Fibroblast of lung (primary cell): ENCODE measurements at regions not wholly inside any gene's neighbourhood (a gene's known extent, or its start where the extent isn't known, plus 50 kb on each side); places are given as distances from the start of the nearest gene placed in this dataset.

Experiments
- DNase-seq, 2 donors: peaks; one replicate each; pipeline versions ENCODE4 v3.0.0 to v3.0.0-alpha.2; 2010; ENCODE audit warnings: low read depth in 2 of 2
- H2AFZ ChIP-seq: 2 replicates; pipeline ENCODE4 v1.5.1; 2012; ENCODE audit warnings: low read length, control low read depth, inconsistent platforms
- H3K27ac ChIP-seq: 2 replicates; pipeline ENCODE4 v1.5.1; 2011; ENCODE audit warnings: low read length, control low read depth; ENCODE audit not compliant: insufficient read depth
- H3K27me3 ChIP-seq: 2 replicates; pipeline ENCODE4 v1.5.1; 2011; ENCODE audit warnings: mild to moderate bottlenecking, low read length; ENCODE audit not compliant: control insufficient read depth, insufficient read depth
- H3K36me3 ChIP-seq: 2 replicates; pipeline ENCODE4 v1.5.1; 2011; ENCODE audit warnings: low read length; ENCODE audit not compliant: control insufficient read depth, insufficient read depth
- H3K4me1 ChIP-seq: 2 replicates; pipeline ENCODE4 v1.5.1; 2011; ENCODE audit warnings: low read length; ENCODE audit not compliant: control insufficient read depth, insufficient read depth; ENCODE audit errors: extremely low read depth
- H3K4me2 ChIP-seq: 2 replicates; pipeline ENCODE4 v1.5.1; 2011; ENCODE audit warnings: low read length, control low read depth; ENCODE audit not compliant: insufficient read depth; ENCODE audit errors: extremely low read depth
- H3K4me3 ChIP-seq, 4 experiments: fragments of 200-600 bp in 1 of 4; sonication (generic) in 1 of 4; replicated peaks in 1 of 4; 2 replicates each; pipeline ENCODE4 v1.5.1; 2011 to 2016; ENCODE audit warnings: low read length in 4 of 4, low read depth in 3 of 4, mild to moderate bottlenecking in 3 of 4, control low read depth in 2 of 4, inconsistent platforms in 1 of 4, mixed read lengths in 1 of 4; ENCODE audit not compliant: insufficient read depth in 1 of 4; ENCODE audit errors: control extremely low read depth in 1 of 4
- H3K79me2 ChIP-seq: 2 replicates; pipeline ENCODE4 v1.5.1; 2012; ENCODE audit warnings: mild to moderate bottlenecking, low read length, inconsistent platforms; ENCODE audit not compliant: control insufficient read depth, insufficient read depth
- H3K9ac ChIP-seq: 2 replicates; pipeline ENCODE4 v1.5.1; 2011; ENCODE audit warnings: mild to moderate bottlenecking, low read length, control low read depth; ENCODE audit not compliant: insufficient read depth
- H3K9me3 ChIP-seq: 2 replicates; pipeline ENCODE4 v1.5.1; 2012; ENCODE audit warnings: low read depth, low read length; ENCODE audit not compliant: control insufficient read depth, insufficient read depth
- H4K20me1 ChIP-seq: 2 replicates; pipeline ENCODE4 v1.5.1; 2011; ENCODE audit warnings: low read length; ENCODE audit not compliant: control insufficient read depth, insufficient read depth; ENCODE audit errors: extremely low read depth
- CTCF ChIP-seq, 2 donors: IDR thresholded peaks in 1 of 2; conservative IDR thresholded peaks in 1 of 2; 1 replicate in 1 of 2; 2 replicates in 1 of 2; pipeline ENCODE4 v1.5.1; 2011 to 2012; ENCODE audit warnings: low read length in 2 of 2, control low read depth in 1 of 2, inconsistent platforms in 1 of 2, low read depth in 1 of 2, mild to moderate bottlenecking in 1 of 2
- EZH2 ChIP-seq: IDR thresholded peaks from 2 replicates; pipeline ENCODE4 v1.5.1; 2012; ENCODE audit warnings: low read length, control low read depth, mild to moderate bottlenecking; ENCODE audit errors: missing control alignments

- no peaks in the 10 kb centered on the region for H4K20me1 ChIP-seq
- H3K9me3 ChIP-seq, result no peaks in the 10 kb centered on the region
- no peak for DNase-seq
- no peaks in the 10 kb centered on the region for H3K4me1 ChIP-seq
- no peak overlapping the region for H3K9ac ChIP-seq
- TF ChIP-seq EZH2 (no peak), CTCF (conservative IDR thresholded peaks at IDR 0.05 in 1 of 2, IDR thresholded peaks at IDR 0.05 in 1 of 2; ENCODE audit: low read depth in 1 of 2, low read length in 2 of 2) (no peak)
- no peak overlapping the region for H3K27ac ChIP-seq
- no peak overlapping the region for H2AFZ ChIP-seq
- H3K79me2 ChIP-seq, result no peaks in the 10 kb centered on the region
- H3K36me3 ChIP-seq, result no peaks in the 10 kb centered on the region
- no peak overlapping the region for H3K4me2 ChIP-seq
- no peaks in the 10 kb centered on the region for H3K27me3 ChIP-seq
- H3K4me3 ChIP-seq, result no peak overlapping the region
These were observed 94.8 kb downstream of the MYCN start for GRCh38 chr2:16034975-16035746.

GRCh38 chr2:16034151-16034974, 94.0 kb downstream of the MYCN start:
- Histone ChIP-seq H3K27me3 (no peaks in the 10 kb centered on the region), H3K9me3 (no peaks in the 10 kb centered on the region), H2AFZ (no peak overlapping the region), H3K79me2 (no peaks in the 10 kb centered on the region), H3K27ac (no peak overlapping the region), H3K4me3 (no peak overlapping the region), H3K4me2 (no peak overlapping the region), H3K9ac (no peak overlapping the region), H4K20me1 (no peaks in the 10 kb centered on the region), H3K36me3 (no peaks in the 10 kb centered on the region), H3K4me1 (no peaks in the 10 kb centered on the region)
- TF ChIP-seq CTCF (conservative IDR thresholded peaks at IDR 0.05 in 1 of 2, IDR thresholded peaks at IDR 0.05 in 1 of 2; ENCODE audit: low read depth in 1 of 2, low read length in 2 of 2), result no peak
- no peak for TF ChIP-seq EZH2
- no peak for DNase-seq

GRCh38 chr2:16033032-16033293, 92.6 kb downstream of the MYCN start:
- Histone ChIP-seq H3K27me3 (no peaks in the 10 kb centered on the region), H4K20me1 (no peaks in the 10 kb centered on the region), H3K9me3 (no peaks in the 10 kb centered on the region), H3K4me2 (no peak overlapping the region), H3K27ac (no peak overlapping the region), H3K79me2 (no peaks in the 10 kb centered on the region), H3K4me1 (no peaks in the 10 kb centered on the region), H3K36me3 (no peaks in the 10 kb centered on the region), H2AFZ (no peak overlapping the region), H3K4me3 (no peak overlapping the region), H3K9ac (no peak overlapping the region)
- TF ChIP-seq CTCF (conservative IDR thresholded peaks at IDR 0.05 in 1 of 2, IDR thresholded peaks at IDR 0.05 in 1 of 2; ENCODE audit: low read depth in 1 of 2, low read length in 2 of 2), result no peak
- no peak for DNase-seq
